ENCODE measurements at regions not wholly inside any gene's neighbourhood (a gene's known extent, or its start where the extent isn't known, plus 50 kb on each side); places are given as distances from the start of the nearest gene placed in this dataset.
"Not testable (repeated sequence)": the region's sequence is repeated elsewhere in the genome, so short reads cannot be mapped to it uniquely, and the experiment has no call there.

- not testable (repeated sequence) for TF ChIP-seq CTCF, POLR2A (IDR thresholded peaks at IDR 0.05)
Measured at GRCh38 chr16:29326164-29327125, 80.1 kb downstream of the NPIPB11 start.

Data from breast epithelium (tissue), 3 donors.